Cerebellar cortex (tissue), 1 donor: ENCODE measurements at regions not wholly inside any gene's neighbourhood (a gene's known extent, or its start where the extent isn't known, plus 50 kb on each side); places are given as distances from the start of the nearest gene placed in this dataset.
"Not testable (repeated sequence)": the region's sequence is repeated elsewhere in the genome, so short reads cannot be mapped to it uniquely, and the experiment has no call there.

ENCODE experiments used
- DNase-seq: peaks from one replicate; pipeline ENCODE4 v3.0.0-alpha.2; 2015; ENCODE audit warnings: low spot score

GRCh38 chr17:16843511-16843910 lies 128.4 kb downstream of the TNFRSF13B start:
- DNase-seq: not testable (repeated sequence)

GRCh38 chr17:16842346-16842745 lies 129.6 kb downstream of the TNFRSF13B start:
- not testable (repeated sequence) for DNase-seq

DNA sequence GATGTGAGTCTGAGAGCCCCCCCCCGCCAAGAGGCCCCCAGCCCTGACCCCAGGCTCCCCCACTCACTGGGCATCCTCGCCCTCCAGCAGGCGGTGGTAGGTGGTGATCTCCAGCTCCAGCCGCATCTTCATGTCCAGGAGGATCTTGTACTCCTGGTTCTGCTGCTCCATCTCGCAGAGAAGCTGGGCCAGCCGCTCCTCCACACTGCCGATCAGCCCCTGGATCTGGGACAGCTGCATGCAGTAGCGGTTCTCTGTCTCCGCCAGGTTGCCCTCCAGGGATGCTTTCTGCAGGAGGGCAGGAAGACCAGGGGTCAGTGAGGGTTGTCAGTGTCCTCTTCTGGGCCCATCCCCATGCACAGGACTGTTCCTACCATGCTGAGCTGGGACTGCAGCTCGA lies 130.0 kb downstream of the TNFRSF13B start:
- not testable (repeated sequence) for DNase-seq

DNA sequence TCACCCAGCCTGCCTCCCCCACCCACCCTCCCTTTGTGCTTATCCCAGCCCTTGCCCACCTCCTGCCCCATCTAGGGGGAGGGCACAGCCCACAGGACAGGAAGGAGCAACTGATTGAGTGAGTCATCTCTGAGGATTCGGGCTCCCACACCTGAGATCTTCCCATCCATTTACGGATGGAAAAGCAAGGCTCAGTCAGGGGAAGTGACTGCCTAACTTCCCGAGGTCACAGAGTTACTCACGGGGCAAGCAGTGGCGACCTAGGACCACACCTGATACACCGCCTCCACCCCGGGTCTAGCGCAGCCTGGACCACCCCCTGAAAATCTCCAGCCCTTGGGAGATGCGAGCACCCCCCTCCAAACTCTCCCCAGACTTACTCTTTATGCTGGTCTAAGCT lies 131.7 kb downstream of the TNFRSF13B start:
- not testable (repeated sequence) for DNase-seq

- not testable (repeated sequence) for DNase-seq
Observed at GRCh38 chr17:16839242-16840175, 132.4 kb downstream of the TNFRSF13B start.

- DNase-seq: not testable (repeated sequence)
Observed at GRCh38 chr17:16838795-16839194, 133.1 kb downstream of the TNFRSF13B start.

DNA sequence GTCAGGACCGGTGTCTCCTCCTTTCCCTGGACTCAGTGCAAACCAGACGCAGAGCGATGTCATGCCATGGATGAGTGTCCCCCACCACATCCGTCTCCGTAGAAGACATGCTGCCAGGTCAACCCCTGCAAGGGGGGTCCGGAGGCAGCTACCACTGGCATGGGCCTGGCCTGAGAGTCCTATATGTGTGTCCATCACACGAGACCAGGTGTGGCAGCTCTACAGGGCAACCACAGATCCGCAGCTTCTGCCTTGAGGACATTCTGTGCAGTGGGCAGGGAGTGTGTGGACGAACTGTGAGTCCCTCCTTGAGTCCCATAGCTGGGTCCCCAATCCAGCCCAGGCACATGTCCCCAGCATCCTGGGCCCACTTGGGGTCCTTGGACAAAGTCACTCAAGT lies 133.6 kb downstream of the TNFRSF13B start:
- not testable (repeated sequence) for DNase-seq

- not testable (repeated sequence) for DNase-seq
Observed at GRCh38 chr17:16837468-16838266, 134.3 kb downstream of the TNFRSF13B start.

DNA sequence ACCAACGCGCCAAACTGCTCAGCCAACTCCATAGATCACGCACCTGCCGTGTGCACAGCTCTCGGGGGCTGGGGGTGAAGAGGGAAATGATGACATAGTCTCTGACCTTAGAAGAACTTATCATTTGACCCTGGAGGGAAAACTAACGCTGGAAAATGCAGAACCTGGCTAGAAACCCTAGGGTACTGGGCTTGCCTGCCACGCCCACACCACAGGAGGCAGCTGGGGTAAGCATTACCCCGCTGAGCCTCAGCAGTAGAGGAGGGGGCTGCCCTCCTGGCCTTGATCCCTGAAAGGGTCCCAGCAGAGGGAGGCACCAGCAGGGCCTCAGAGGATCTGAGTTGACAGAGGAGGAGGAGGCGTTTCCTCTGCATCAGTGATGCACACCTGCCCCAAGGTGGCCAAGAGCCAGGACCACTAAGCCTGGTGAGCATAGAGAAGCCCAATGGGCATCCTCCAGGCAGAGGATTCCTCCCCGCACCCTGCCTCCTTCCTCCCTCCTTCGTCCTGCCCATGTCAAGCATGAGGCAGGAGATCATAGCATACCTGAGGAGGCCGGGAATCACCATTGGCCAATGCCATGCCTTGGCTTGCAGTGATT lies 135.5 kb downstream of the TNFRSF13B start:
- DNase-seq: not testable (repeated sequence)

DNA sequence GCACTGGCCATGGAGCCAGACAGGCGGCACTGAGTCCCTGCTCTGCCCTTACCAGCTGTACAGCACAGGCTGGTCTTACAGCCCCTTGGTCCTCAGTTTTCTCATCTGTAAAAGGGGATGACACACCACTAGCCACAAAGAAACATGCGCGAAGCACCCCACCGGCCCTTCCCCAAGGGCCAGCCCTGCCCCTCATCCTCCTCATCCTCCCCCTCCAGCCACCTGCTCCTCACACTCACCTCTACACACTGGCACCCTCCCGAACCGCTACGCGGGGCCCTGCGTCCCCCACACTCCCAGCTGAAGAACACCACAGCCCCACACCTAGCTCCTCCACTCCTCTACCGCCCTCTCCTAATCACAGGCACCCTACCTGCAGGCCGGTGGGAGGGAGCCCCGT lies 138.4 kb downstream of the TNFRSF13B start:
- not testable (repeated sequence) for DNase-seq

GRCh38 chr17:16832853-16833252 lies 139.1 kb downstream of the TNFRSF13B start:
- not testable (repeated sequence) for DNase-seq

DNA sequence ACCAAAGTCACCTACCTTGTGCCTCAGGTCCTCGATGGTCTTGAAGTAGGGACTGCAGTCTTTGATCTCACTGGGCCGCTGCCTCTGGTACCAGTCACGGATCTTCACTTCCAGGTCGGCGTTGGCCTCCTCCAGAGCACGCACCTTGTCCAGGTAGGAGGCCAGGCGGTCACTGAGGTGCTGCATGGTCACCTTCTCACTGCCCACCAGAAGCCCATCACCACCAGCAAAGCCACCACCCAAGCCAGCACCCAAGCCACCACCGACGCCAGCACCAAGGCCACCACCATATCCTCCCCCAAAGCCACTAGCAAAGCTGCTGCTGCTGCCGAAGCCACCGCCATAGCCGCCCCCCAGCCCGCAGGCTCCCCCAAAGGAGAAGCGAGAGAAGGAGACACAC lies 139.7 kb downstream of the TNFRSF13B start:
- DNase-seq: not testable (repeated sequence)

DNA sequence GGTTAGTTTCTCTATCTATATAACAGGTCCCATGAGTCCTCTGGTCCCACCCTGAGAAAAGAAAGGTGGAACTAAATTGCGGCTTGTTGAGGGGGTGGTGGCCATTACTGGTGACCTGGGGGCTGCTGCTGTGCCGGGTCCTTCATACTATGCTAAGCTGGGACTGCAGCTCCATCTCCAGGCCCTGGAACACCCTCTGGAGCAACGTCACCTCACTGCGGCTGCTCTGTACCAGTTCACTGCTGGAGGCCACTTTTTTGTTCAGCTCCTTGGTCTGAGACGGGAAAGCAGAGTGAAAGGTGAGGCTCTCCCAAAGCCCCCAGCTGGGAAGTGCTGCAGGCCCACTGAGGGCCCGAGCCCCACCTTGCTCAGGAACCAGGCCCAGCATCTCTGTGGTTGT lies 140.7 kb downstream of the CCDC144A start:
- DNase-seq: not testable (repeated sequence)

- DNase-seq: not testable (repeated sequence)
Observed at GRCh38 chr17:16830219-16830618, 140.2 kb downstream of the CCDC144A start.
